Fibroblast of upper back skin (primary cell): ENCODE measurements at regions not wholly inside any gene's neighbourhood (a gene's known extent, or its start where the extent isn't known, plus 50 kb on each side); places are given as distances from the start of the nearest gene placed in this dataset.
A peak's percentile ranks its signal among the peaks of the same experiment; 100 is the strongest.
"Not testable (repeated sequence)": the region's sequence is repeated elsewhere in the genome, so short reads cannot be mapped to it uniquely, and the experiment has no call there.

Source experiments
- DNase-seq: peaks from one replicate; pipeline ENCODE4 v3.0.0-alpha.2; 2013

DNA sequence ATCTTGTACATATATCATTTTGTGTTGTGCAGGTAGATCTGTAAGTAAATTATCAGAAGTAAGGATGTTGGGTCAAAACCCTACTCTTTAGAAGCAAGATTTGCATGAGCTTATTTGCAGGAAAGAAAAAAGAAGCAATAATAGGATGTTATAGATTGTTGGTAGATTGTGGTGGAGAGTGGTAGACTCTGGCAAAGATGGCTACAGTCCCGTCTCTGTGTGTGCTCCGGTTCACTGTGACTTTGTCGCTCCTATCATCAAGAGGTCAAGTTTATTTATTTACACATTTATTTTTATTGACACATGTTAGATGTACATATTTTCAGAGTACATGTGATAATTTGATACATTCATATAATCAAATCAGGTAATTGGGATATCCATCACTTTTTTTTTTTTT, 81.0 kb upstream of the NDUFV2 start:
- DNase-seq: no peak

DNA sequence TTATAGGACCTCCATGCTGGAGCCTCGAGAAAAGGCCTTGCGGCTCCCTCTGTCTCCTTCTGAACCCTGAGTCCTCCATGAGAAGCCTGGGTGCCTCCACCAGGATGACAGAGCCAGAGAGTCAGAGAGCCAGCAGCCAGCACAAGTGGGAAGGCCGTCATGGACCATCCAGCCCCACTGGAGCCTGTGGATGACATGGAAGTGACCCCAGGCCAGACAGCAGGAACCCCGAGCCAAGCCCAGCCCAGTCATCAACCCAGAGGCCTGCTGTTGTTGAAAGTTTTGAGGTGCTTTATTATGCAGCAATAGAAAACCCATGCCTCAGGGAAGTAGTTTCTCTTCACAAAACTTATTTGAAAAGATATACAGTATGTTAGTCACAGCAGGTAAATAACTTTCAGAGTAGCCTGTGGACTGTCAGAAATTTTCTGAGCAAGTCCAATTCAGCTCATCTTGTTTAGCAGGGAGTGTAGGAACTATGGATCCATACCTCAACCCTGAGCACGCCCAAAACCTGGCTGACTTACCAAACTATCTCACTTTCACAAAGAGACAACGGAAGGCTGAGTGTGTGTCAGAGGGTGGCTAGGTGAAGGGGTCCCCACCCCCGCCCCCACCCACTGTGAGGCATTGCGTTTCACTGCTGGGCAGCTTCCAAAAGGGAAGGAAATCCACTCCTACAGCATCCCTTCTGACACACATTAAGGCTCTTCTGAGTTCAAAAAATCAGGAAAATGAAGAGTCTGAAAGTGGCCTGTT, 79.9 kb upstream of the NDUFV2 start:
- DNase-seq: no peak

DNA sequence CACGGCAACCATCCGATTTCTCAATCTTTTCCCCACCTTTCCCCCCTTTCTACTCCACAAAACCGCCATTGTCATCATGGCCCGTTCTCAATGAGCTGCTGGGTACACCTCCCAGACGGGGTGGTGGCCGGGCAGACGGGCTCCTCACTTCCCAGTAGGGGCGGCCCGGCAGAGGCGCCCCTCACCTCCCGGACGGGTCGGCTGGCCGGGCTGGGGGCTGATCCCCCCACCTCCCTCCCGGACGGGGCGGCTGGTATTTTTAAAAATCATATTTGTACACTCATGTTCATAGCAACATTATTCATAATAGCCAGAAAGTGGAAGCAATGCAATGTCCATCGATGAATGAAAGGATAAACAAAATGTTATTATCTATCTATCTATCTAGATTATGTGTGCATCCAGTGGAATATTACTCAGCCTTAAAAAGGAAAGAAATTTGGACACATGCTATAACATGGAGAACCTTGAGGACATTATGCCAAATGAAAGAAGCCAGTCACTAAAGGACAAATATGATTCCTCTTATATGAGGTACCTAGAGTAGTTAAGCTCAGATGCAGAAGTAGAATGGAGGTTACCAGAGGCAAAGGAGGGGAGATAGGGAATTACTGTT, 78.4 kb upstream of the NDUFV2 start:
- DNase-seq: not testable (repeated sequence)

DNA sequence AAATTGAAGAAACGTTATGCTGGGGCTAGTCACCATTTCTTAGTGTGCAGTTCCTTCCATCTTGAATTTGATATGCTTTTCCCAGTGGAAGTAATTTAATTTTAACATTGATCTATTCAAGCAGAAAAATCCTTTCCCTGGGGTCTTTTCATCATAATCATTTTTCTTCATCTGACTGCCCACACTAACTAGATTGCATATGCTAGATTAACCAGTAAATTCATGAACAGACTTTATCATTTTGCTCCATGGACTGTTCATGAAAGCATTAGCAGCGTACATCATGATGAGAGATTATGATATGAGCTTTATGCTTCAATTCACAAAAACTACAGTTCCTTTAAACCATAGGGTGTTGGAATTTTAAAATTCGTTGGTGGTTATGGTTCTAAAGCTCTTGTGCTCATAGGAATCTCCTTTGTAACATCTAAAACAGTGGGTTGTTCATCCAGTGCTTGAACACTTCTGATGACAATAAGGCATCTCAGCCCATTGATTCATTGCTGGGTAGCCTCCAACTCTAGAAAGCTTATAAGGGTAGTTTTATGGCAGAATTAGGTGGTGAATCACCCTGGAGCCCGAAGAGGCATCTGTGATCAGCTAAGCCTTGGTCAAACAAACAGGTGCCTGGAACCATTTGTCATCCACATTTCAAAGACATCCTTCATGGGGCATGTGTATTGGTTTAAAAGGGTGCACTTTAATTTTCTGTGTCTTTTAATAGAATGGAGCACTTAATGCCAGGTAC, 77.2 kb upstream of the NDUFV2 start:
- DNase-seq: peak; percentile 81

DNA sequence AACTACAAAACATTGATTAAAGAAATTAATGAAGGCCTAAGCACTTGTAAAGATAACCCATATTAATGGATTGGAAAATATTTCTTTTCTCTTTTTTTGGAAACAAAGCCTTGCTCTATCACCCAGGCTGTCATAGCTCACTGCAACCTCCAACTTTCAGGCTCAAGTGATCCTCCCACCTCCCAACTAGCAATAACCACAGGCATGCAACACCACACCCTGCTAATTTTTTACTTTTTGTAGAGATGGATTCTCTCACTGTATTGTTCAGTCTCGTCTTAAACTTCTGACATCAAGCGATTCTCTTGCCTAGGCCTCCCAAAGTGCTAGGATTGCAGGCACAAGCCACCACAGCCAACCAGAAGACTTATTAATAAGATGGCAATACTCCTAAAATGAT, 73.4 kb upstream of the NDUFV2 start:
- no peak for DNase-seq

DNA sequence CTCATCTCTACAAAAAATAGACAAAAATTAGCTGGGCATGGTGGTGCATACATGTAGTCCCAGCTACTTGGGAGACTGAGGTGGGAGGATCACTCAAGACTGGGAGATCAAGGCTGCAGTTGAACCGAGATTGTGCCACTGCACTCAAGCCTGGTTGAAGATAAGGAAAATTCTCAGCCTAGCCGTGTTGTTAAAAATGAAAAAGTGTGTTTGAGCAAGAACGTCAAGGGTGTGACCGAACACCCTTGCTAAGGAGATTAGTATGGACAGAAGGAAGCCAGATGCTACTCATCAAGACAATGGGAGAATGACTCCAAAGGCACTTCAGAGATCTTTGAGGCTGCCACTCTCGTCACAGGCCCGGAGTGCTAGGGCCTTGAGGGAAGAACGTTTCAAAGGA, 70.0 kb upstream of the NDUFV2 start:
- DNase-seq: no peak

DNA sequence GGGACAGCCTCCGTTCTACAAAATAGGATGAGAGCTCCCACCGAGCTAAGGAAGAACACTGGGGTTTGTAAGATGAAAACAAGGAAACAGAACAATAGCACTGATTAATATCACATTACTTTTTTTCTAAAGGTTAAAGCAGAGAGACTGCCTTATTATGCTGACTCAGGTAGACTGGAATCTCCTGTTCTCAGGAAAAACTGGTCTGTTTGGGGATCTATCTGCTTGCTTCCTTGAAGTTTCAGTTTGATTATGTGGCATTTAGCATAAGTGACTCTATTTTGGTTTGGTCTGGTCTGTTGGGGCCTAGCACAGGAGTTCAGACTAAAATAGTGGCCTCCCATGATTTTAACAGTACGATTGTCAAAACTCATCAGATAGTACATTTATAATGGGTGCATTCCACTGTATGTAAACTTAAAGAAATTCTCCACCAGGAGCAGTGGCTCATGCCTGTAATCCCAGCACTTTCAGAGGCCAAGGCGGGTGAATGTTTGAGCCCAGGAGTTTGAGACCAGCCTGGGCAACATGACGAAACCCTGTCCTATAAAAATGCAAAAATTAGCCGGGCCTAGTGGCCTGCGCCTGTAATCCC, 64.1 kb upstream of the NDUFV2 start:
- DNase-seq: peak; percentile 28

DNA sequence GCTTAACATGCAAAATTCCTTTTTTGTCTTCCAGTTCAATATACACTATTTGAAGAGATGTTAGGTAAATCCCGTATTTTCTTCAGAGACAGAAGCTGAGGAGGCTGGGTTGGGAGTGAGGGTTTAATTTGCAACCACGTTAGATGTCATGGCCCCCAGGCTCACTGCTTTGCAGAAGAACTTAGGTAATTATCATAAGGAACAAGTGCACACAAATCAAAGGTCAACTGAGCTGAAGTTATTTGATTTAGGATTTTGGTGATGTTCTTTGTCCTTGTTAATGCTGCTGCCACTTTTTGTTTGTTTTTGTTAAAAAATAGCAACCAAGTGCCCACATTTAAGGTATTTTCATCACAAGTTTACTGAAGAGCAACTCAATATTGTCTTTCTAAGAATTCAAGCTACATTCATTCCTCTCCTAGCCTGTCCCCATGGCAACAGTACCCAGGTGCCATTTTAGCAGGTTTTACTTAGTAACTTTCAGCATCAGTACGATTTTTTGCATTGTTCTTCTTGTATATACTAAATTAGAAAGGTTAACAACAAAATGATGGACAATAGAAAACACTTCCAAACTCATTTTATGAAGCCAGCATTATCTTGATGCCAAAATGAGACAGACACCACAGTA, 62.9 kb upstream of the NDUFV2 start:
- no peak for DNase-seq

DNA sequence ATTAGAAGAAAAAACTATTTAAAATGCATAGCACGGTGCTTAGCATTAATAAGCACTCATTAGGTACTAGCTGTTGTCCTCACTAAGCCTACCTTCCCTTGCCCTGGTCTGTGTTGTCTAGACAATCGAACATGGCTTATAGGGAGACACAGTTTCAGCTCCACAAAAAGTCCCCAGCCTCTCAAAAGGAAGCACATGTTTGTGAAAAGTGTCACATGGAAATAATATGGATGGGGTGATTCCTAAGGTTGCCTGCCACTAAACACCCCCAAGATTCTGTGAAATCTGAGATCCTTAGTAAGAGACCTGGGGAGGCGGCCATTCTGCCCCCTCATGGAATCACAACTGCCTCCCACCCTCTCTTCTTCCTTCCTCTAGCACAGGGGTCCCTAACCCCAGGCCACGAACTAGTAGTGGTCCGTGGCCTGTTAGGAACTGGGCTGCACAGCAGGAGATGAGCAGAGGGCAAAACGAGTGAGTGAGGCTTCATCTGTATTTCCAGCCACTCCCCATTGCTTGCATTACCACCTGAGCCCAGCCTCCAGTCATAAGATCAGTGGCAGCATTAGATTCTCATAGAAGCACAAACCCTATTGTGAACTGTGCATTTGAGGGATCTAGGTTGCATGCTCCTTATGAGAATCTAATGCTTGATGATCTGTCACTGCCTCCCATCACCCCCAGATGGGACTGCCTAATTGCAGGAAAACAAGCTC, 59.6 kb upstream of the NDUFV2 start:
- DNase-seq: no peak

DNA sequence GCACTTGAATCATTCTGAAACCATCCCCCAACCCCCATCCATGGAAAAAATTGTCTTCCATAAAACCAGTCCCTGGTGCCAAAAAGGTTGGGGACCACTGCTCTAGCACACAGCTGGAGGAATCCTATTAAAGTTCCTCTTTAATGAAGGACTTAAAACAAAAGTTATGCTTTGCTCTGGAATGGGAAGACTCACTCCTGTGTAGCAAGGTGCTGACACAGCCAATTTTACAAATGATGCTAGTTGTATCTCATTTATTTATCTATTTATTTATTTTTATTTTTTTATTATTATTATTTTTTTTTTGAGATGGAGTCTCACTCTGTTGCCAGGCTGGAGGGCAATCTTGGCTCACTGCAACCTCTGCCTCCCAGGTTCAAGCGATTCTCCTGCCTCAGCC, 58.9 kb upstream of the NDUFV2 start:
- no peak for DNase-seq

DNA sequence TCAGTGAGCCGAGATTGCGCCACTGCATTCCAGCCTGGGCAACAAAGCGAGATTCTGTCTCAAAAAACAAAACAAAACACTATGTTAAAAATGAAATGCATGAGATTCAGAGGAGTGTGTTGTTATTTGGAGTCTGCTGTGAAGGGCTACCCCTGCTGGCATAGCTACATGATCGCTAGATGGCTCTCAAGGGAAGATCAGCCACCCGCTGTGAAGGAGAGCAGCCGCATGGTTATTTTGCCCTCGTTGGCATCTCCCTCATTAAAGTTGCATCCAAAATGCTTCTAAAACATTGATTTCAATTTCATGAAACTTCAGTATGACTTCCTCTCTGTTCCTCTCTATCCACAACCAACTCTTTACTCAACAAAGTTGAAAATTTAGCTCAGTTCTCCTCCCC, 54.8 kb upstream of the NDUFV2 start:
- no peak for DNase-seq

DNA sequence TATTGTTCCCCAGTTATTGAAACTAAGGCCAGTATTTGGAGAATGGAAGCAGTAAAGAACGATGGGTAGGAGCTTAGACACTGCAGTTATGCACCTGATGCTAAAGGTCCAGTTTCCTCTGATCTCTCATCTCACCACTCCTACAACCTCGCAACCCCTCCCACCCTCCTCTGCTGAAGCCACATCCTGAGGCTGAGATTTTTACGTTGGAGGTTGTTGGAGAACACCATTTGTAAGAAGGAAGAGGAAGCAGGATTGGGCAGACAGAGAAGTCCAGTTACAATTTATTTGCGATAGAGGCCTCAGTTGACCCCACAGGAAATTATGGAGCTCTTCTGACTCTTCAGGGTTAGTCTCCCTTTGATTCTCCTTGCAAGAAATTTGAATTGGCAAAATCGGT, 54.3 kb upstream of the NDUFV2 start:
- no peak for DNase-seq

DNA sequence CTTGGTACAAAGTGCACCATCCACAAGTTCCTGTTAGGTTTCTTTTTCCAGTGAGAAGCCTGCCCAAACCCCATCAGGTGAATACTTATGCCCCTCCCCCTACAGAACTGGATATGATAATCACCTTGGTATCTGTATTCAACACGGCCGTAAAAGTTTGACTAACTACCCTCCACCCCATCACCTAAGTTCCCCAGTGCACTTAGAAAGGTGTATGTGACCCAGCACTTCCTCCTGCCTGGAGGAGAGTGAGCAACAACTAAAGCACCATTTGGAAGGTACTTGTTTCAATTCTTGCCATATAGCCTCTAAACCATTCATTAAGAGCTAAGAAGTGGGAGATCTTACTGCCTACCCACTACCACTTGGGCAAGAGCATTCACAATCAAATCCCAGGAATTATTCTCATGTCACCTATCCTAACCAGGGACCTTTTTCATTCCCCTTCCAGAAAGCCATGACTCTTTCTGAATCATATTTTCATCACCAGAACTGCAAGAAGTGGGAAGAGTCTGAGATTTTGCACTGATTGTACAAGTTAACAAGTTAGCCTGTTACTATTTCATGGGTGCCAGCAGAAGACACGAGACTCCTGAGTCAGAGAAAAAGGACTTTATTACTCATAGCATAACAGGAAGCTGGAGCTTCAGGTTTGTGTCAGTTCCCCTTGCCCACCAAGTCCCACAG, 53.5 kb upstream of the NDUFV2 start:
- DNase-seq: no peak

DNA sequence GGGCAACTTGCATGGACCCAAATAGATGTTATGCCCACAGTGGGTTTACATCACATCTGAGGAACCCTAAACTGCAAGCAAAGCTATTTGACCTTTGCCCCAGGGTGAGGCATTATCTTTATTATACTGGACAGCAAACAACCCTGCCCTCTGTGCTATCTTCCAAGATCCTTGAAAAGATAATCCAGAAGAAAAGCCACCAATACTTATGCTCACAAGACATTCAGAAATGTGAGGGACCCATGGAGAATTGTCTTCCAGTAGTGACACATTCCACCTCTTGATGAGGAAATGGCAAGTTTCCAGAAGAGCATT, 53.0 kb upstream of the NDUFV2 start:
- DNase-seq: no peak

DNA sequence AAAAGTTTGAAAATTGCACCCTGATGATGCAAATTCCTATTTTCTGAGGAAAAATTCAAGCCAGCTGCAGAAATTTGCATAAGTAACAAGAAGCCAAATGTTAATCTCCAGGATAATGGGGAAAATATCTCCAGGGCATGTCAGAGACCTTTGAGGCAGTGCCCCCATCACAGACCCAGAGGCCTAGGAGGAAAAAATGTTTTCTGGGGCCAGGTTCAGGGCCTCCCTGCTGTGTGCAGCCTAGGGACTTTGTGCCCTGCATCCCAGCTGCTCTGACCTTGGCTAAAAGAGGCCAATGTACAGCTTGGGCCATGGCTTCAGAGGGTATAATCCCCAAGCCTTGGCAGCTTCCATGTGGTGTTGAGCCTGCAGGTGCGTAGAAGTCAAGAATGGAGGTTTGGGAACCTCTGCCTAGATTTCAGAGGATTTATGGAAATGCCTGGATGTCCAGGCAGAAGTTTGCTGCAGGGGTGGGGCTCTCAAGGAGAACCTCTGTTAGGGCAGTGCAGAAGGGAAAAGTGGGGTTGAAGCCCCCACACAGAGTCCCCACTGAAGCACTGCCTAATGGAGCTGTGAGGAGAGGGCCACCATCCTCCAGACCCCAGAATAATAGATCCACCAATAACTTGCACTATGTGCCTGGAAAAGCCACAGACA, 51.7 kb upstream of the NDUFV2 start:
- not testable (repeated sequence) for DNase-seq
